Upper lobe of right lung (tissue), 1 donor: ENCODE measurements at regions not wholly inside any gene's neighbourhood (a gene's known extent, or its start where the extent isn't known, plus 50 kb on each side); places are given as distances from the start of the nearest gene placed in this dataset.

ENCODE experiments used
- ATAC-seq: fragments of 200-7000 bp; cut with Tn5 transposase; one replicate; pipeline ENCODE4 v1.9.1; 2020; ENCODE audit warnings: mild to moderate bottlenecking, moderate library complexity
- DNase-seq: peaks from one replicate; pipeline ENCODE4 v3.0.0-alpha.2; 2020
- H3K27ac ChIP-seq: fragments of 200-600 bp; one replicate; pipeline ENCODE4 v1.8.0; 2022
- H3K27me3 ChIP-seq: fragments of 200-600 bp; one replicate; pipeline ENCODE4 v1.8.0; 2022; ENCODE audit warnings: mild to moderate bottlenecking
- H3K36me3 ChIP-seq: fragments of 200-600 bp; one replicate; pipeline ENCODE4 v1.8.0; 2022
- H3K4me1 ChIP-seq: fragments of 200-600 bp; one replicate; pipeline ENCODE4 v1.8.0; 2022
- H3K4me3 ChIP-seq: fragments of 200-600 bp; one replicate; pipeline ENCODE4 v1.8.0; 2022; ENCODE audit warnings: mild to moderate bottlenecking
- H3K9me3 ChIP-seq: fragments of 200-600 bp; one replicate; pipeline ENCODE4 v1.8.0; 2022
- intact Hi-C: fragments of 100-400 bp; cut with DNase I; formaldehyde crosslinking; loops from one replicate; pipeline ENCODE4 v1.11.0; 2022
- TF ChIP-seq, protein P1 (sequence below): fragments of 200-600 bp; IDR thresholded peaks from one replicate; pipeline ENCODE4 v1.8.0; 2022; ENCODE audit warnings: antibody characterized with exemption
- donor health status: DM: no; HTN: yes; CAD: no; lungs with severe emphysema.

DNA sequence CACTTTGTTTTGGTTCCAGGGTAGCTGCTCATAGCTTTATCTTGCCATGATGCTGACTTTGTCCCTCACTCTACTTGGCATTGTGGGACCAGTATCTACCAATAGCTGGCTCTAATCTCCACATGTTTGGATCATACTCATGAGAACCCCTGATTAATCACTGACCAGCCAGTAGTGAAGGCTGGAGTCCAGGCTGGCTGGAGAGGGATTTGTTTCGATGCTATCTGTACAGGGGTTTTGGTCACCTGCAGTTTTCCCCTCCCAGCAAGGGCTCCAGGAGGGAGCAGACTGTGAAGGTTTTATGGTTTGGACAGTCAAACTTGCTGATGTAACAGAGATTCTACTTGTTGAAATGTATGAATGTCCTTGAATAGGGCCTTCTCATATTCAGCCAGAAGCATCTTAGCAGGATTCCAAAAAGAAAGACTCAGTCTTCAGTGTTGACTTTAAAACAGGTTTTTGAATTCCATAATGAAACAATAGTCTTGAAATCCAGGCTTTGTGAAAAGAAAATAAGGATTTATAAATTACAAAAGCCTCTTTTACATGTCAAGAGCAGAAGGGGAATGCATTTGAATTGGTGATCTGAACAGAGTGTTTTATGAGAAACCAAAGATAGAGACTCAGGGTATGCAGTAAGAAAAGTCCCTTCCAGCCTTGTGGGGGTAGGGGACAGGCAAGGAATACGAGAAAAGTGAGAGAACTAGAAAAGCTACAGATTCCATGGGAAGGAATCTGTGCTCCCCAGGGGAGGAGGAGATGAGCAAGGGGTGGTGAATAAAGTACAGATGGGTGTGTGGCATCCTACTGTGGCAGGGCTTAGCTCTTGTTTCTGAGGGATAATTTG lies 103.1 kb upstream of the SHISA3 start:
- ATAC-seq (no peak), DNase-seq (no peak)
- TF ChIP-seq, protein P1, sequence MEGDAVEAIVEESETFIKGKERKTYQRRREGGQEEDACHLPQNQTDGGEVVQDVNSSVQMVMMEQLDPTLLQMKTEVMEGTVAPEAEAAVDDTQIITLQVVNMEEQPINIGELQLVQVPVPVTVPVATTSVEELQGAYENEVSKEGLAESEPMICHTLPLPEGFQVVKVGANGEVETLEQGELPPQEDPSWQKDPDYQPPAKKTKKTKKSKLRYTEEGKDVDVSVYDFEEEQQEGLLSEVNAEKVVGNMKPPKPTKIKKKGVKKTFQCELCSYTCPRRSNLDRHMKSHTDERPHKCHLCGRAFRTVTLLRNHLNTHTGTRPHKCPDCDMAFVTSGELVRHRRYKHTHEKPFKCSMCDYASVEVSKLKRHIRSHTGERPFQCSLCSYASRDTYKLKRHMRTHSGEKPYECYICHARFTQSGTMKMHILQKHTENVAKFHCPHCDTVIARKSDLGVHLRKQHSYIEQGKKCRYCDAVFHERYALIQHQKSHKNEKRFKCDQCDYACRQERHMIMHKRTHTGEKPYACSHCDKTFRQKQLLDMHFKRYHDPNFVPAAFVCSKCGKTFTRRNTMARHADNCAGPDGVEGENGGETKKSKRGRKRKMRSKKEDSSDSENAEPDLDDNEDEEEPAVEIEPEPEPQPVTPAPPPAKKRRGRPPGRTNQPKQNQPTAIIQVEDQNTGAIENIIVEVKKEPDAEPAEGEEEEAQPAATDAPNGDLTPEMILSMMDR: no peak
- Histone ChIP-seq H3K9me3 (no peaks in the 10 kb centered on the region), H3K4me3 (no peak overlapping the region), H3K36me3 (no peaks in the 10 kb centered on the region), H3K27me3 (no peaks in the 10 kb centered on the region), H3K27ac (no peak overlapping the region), H3K4me1 (no peaks in the 10 kb centered on the region)
- intact Hi-C loops: no loop called here

DNA sequence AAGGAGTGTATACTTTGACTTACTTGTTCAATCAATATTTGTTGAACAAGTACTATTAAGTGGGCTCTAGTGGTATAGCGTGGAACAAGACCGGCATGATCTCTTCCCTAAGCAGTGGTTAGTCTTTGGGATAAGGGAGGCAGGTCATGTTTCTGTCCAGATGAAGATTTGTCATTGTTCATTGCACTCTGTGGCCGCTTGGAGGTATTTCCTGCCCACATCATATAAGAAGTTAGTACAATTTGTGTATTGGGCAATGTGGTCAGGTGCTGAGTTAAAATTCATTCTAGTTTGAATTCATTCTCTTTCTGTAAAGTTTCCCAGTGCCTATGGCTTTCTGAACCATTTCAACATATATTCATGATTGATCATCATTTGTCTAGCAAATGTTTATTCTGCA lies 101.1 kb upstream of the SHISA3 start:
- ATAC-seq (no peak), DNase-seq (no peak)
- no peaks in the 10 kb centered on the region for H3K9me3 ChIP-seq
- H3K27ac ChIP-seq: no peak overlapping the region
- no peaks in the 10 kb centered on the region for H3K36me3 ChIP-seq
- H3K27me3 ChIP-seq: no peaks in the 10 kb centered on the region
- H3K4me1 ChIP-seq: no peaks in the 10 kb centered on the region
- no peak overlapping the region for H3K4me3 ChIP-seq
- TF ChIP-seq, protein P1: no peak
- intact Hi-C loops: no loop called here

DNA sequence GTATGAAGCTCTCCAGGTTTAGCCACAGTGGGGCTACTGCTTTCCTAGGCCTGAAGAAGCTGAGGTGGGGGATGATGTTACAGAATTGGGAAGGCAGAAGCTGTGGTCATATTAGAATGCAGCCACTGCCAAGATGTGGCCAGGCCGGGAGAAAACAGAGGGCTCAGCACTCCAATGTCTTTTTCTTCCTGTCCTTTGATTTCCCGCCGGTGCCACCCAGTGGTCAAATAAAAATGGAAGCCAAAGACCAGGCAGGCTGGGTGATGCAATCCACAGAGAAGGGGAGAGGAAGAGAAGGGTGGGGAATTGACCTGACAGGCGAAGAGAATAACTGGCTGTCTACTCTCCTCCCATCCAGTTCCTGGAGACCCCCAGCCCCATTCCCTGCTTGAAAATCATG lies 94.9 kb upstream of the SHISA3 start:
- ATAC-seq (peak; percentile 50), DNase-seq (no peak)

DNA sequence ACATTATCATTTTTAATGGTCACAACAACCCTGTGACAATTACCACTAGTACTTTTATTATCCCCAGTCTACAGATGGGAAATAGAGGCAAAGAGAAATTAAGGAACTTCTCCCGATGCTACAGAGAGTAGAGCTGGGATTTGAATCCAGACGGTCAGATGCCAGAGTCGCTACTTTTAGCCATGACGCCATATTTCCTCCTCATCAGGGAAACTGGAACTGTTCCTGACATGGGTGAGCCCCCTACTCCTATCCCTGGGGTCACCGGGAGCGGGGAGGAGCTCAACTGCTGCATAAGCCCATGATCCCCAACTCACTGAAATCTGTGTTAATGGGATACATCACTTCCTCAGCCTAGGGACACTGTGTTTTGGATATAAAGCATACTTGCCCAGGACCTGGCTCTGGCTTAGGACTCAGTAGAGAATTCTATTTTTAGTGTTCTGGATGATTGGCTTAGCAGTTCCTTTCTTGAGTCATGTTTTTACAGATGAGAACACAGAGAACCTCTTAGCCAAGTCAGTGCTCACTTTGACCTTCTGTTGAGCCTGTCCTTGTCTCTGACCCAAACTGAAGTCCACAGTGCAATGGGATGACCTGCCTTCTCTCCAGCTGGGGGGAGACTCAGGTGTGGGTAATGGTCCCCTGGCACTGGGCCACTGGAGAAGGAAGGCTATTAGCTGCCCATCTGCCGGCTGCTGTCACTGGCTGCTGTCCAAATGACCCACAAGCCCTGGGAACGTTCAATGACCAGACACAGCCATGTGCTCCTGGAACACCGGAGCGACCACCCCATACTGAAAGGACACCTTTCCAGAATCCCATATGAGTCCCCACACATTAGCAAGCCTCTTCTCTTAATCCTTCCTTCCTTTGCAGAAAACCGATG lies 90.8 kb upstream of the SHISA3 start:
- Histone ChIP-seq H3K27ac (no peak overlapping the region), H3K9me3 (no peaks in the 10 kb centered on the region), H3K27me3 (no peaks in the 10 kb centered on the region), H3K4me3 (no peak overlapping the region), H3K4me1 (no peaks in the 10 kb centered on the region), H3K36me3 (no peaks in the 10 kb centered on the region)
- DNase-seq: no peak
- intact Hi-C loops: no loop called here
- peak; percentile 27 for ATAC-seq
- TF ChIP-seq, protein P1: no peak

More for the DNA sequence above, 94.9 kb upstream of the SHISA3 start:
- no peak overlapping the region for H3K4me3 ChIP-seq
- H3K27ac ChIP-seq: no peak overlapping the region
- H3K4me1 ChIP-seq: no peaks in the 10 kb centered on the region
- intact Hi-C loops: no loop called here
- no peaks in the 10 kb centered on the region for H3K9me3 ChIP-seq
- H3K27me3 ChIP-seq: no peaks in the 10 kb centered on the region
- H3K36me3 ChIP-seq: no peaks in the 10 kb centered on the region
- TF ChIP-seq, protein P1: no peak

DNA sequence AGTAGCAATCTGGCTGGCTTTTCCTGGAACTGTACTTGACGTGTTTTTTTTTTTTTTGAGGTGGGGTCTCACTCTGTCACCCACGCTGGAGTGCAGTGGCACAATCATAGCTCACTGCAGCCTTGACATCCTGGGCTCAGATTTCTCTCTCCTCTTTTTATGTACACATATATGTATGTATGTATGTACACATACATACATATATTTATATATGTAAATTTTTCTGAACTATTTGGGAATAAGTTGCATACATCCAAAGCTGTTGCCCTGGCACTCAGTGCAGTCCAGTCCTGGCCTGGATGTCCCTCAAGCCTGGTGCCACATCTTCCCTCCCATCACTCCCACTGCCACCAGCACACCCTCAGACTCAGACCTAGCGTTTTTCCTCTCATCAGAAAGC lies 89.0 kb upstream of the SHISA3 start:
- Histone ChIP-seq H3K27me3 (no peaks in the 10 kb centered on the region), H3K36me3 (no peaks in the 10 kb centered on the region), H3K27ac (no peak overlapping the region), H3K9me3 (no peaks in the 10 kb centered on the region), H3K4me1 (no peaks in the 10 kb centered on the region), H3K4me3 (no peak overlapping the region)
- DNase-seq (no peak), ATAC-seq (no peak)
- TF ChIP-seq, protein P1: no peak
- intact Hi-C loops: no loop called here
